ENCODE measurements at regions not wholly inside any gene's neighbourhood (a gene's known extent, or its start where the extent isn't known, plus 50 kb on each side); places are given as distances from the start of the nearest gene placed in this dataset.

GRCh38 chr13:21999666-22000065 is 328.8 kb downstream of the FGF9 start:
- H3K9me3 Mint-ChIP-seq, result peaks cover 4% of the 10 kb centered on the region
- H3K27ac Mint-ChIP-seq, result no peak overlapping the region
- H3K4me3 Mint-ChIP-seq, result no peak overlapping the region
- H3K27me3 Mint-ChIP-seq (ENCODE audit: low read depth), result peaks cover 8% of the 10 kb centered on the region
- TF ChIP-seq CTCF (IDR thresholded peaks at IDR 0.05; ENCODE audit: unreplicated experiment in 3 of 3), result no peak
- peaks cover 5% of the 10 kb centered on the region for H3K4me1 Mint-ChIP-seq
- H3K36me3 Mint-ChIP-seq (ENCODE audit: low read depth), result no peaks in the 10 kb centered on the region

- Mint-ChIP-seq H3K27me3 (ENCODE audit: low read depth) (peaks cover 8% of the 10 kb centered on the region), H3K9me3 (peaks cover 4% of the 10 kb centered on the region), H3K36me3 (ENCODE audit: low read depth) (no peaks in the 10 kb centered on the region), H3K27ac (no peak overlapping the region), H3K4me3 (no peak overlapping the region), H3K4me1 (peaks cover 5% of the 10 kb centered on the region)
- TF ChIP-seq CTCF (IDR thresholded peaks at IDR 0.05; ENCODE audit: unreplicated experiment in 3 of 3), result no peak
Observed at GRCh38 chr13:22000191-22000590, 329.3 kb downstream of the FGF9 start.

- TF ChIP-seq CTCF (IDR thresholded peaks at IDR 0.05; ENCODE audit: unreplicated experiment in 3 of 3), result no peak
- peaks cover 4% of the 10 kb centered on the region for H3K9me3 Mint-ChIP-seq
- H3K4me3 Mint-ChIP-seq, result no peak overlapping the region
- H3K27ac Mint-ChIP-seq, result no peak overlapping the region
- peaks cover 11% of the 10 kb centered on the region for H3K27me3 Mint-ChIP-seq (ENCODE audit: low read depth)
- peaks cover 5% of the 10 kb centered on the region for H3K4me1 Mint-ChIP-seq
- H3K36me3 Mint-ChIP-seq (ENCODE audit: low read depth), result no peaks in the 10 kb centered on the region
Observed at GRCh38 chr13:22001336-22001735, 330.5 kb downstream of the FGF9 start.

- Mint-ChIP-seq H3K27ac (no peak overlapping the region), H3K4me1 (peaks cover 5% of the 10 kb centered on the region), H3K4me3 (no peak overlapping the region), H3K9me3 (peaks cover under 1% of the 10 kb centered on the region), H3K36me3 (ENCODE audit: low read depth) (no peaks in the 10 kb centered on the region), H3K27me3 (ENCODE audit: low read depth) (peaks cover 9% of the 10 kb centered on the region)
- no peak for TF ChIP-seq CTCF (IDR thresholded peaks at IDR 0.05; ENCODE audit: unreplicated experiment in 3 of 3)
Observed at GRCh38 chr13:22002893-22003292, 332.0 kb downstream of the FGF9 start.

- no peak overlapping the region for H3K4me3 Mint-ChIP-seq
- no peak overlapping the region for H3K27ac Mint-ChIP-seq
- H3K36me3 Mint-ChIP-seq (ENCODE audit: low read depth), result no peaks in the 10 kb centered on the region
- H3K4me1 Mint-ChIP-seq, result no peaks in the 10 kb centered on the region
- H3K27me3 Mint-ChIP-seq (ENCODE audit: low read depth), result peaks cover 3% of the 10 kb centered on the region
- no peak for TF ChIP-seq CTCF (IDR thresholded peaks at IDR 0.05; ENCODE audit: unreplicated experiment in 3 of 3)
- peaks cover 6% of the 10 kb centered on the region for H3K9me3 Mint-ChIP-seq
Observed at GRCh38 chr13:22009500-22009899, 338.6 kb downstream of the FGF9 start.

- H3K4me3 Mint-ChIP-seq, result no peak overlapping the region
- H3K9me3 Mint-ChIP-seq, result peaks cover 6% of the 10 kb centered on the region
- no peaks in the 10 kb centered on the region for H3K36me3 Mint-ChIP-seq (ENCODE audit: low read depth)
- H3K4me1 Mint-ChIP-seq, result no peaks in the 10 kb centered on the region
- H3K27ac Mint-ChIP-seq, result no peak overlapping the region
- TF ChIP-seq CTCF (IDR thresholded peaks at IDR 0.05; ENCODE audit: unreplicated experiment in 3 of 3), result no peak
- H3K27me3 Mint-ChIP-seq (ENCODE audit: low read depth), result peaks cover 3% of the 10 kb centered on the region
Observed at GRCh38 chr13:22009937-22010336, 339.1 kb downstream of the FGF9 start.

All from nephron (organoid).